Keratinocyte (primary cell): ENCODE measurements at regions not wholly inside any gene's neighbourhood (a gene's known extent, or its start where the extent isn't known, plus 50 kb on each side); places are given as distances from the start of the nearest gene placed in this dataset.

ENCODE experiments used
- EZH2 ChIP-seq: IDR thresholded peaks from one replicate; pipeline ENCODE4 v1.6.1; 2012; ENCODE audit warnings: inconsistent platforms, mild to moderate bottlenecking, low read length, moderate library complexity
- TF ChIP-seq, protein P1 (sequence below), 3 experiments: IDR thresholded peaks in 1 of 3; conservative IDR thresholded peaks in 1 of 3; optimal IDR thresholded peaks in 1 of 3; 2 replicates in 2 of 3; 3 replicates in 1 of 3; pipeline versions ENCODE3 to v1.5.1; 2011; ENCODE audit warnings: low read length in 3 of 3, mild to moderate bottlenecking in 3 of 3, moderate library complexity in 2 of 3, control low read depth in 1 of 3, inconsistent platforms in 1 of 3; ENCODE audit not compliant: insufficient read depth in 2 of 3; ENCODE audit errors: extremely low read depth in 1 of 3

DNA sequence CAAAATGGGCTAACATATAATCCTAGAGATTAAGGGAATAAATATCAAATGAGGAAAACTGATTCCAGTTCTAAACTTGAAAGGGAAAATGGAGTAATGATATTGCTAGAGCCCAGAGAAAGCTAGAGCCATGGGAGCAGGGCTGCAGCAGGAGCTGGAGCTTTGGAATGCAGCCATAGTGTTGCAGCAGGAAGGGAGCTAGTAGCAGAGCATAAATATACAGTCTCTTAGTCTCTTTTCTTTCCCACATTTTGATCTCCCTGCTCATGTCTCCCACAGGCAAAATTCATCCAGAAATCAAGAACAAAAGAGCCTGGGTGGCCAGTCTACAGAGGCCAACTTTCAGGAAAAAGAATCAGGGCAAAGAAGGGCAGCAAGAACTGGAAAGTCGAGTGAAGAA lies 253.7 kb downstream of the ATXN7L3B start:
- TF ChIP-seq, protein P1, sequence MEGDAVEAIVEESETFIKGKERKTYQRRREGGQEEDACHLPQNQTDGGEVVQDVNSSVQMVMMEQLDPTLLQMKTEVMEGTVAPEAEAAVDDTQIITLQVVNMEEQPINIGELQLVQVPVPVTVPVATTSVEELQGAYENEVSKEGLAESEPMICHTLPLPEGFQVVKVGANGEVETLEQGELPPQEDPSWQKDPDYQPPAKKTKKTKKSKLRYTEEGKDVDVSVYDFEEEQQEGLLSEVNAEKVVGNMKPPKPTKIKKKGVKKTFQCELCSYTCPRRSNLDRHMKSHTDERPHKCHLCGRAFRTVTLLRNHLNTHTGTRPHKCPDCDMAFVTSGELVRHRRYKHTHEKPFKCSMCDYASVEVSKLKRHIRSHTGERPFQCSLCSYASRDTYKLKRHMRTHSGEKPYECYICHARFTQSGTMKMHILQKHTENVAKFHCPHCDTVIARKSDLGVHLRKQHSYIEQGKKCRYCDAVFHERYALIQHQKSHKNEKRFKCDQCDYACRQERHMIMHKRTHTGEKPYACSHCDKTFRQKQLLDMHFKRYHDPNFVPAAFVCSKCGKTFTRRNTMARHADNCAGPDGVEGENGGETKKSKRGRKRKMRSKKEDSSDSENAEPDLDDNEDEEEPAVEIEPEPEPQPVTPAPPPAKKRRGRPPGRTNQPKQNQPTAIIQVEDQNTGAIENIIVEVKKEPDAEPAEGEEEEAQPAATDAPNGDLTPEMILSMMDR (optimal IDR thresholded peaks at IDR 0.05 in 1 of 3, IDR thresholded peaks at IDR 0.05 in 1 of 3, conservative IDR thresholded peaks at IDR 0.05 in 1 of 3; ENCODE audit: extremely low read depth in 1 of 3, insufficient read depth in 2 of 3, low read length in 3 of 3), result no peak
- TF ChIP-seq EZH2, result no peak
